HCT116 (cell line): ENCODE measurements at regions not wholly inside any gene's neighbourhood (a gene's known extent, or its start where the extent isn't known, plus 50 kb on each side); places are given as distances from the start of the nearest gene placed in this dataset.

Experiments
- ATAC-seq: fragments of 200-7000 bp; cut with Tn5 transposase; 2 replicates; pipeline ENCODE4 v1.9.1; 2020; ENCODE audit warnings: mild to moderate bottlenecking, moderate library complexity
- BruUV-seq: library from RNA; stranded (reverse); fragments of 400-500 nt; replicated peaks from 2 replicates; lab custom pipeline; 2021; lab: Mats Ljungman, UMichigan
- CTCF ChIA-PET: fragments of 300-600 bp; sonication (Branson Sonifier 250); formaldehyde crosslinking; loops from one replicate; lab custom pipeline; 2021; ENCODE audit warnings: antibody characterized with exemption; lab: Charles Lee
- POLR2A ChIA-PET: fragments of 300-600, 350-600 bp; sonication (Branson Sonifier 250); formaldehyde crosslinking; loops from one replicate; lab custom pipeline; 2021; ENCODE audit warnings: antibody characterized with exemption; lab: Charles Lee
- RAD21 ChIA-PET, 2 experiments: fragments of 300-600 bp; sonication (Branson Sonifier 250); formaldehyde crosslinking; loops; one replicate each; lab custom pipeline; 2023; ENCODE audit warnings: low total read pairs in 2 of 2; ENCODE audit not compliant: uncharacterized antibody in 2 of 2, unreplicated experiment in 2 of 2, low non-redundant PET in 1 of 2; lab: Charles Lee
- DNase-seq: peaks from one replicate; pipeline ENCODE4 v3.0.0-alpha.2; 2010; ENCODE audit warnings: low read depth, low spot score
- H2AFZ ChIP-seq: fragments of 200-600 bp; shearing (Covaris generic), sonication (generic); 2 replicates; pipeline ENCODE4 v1.6.1; 2017; ENCODE audit warnings: low read depth, mixed run types, mixed read lengths, antibody characterized with exemption, low read length; ENCODE audit not compliant: poor library complexity, severe bottlenecking
- H3K27ac ChIP-seq: 2 replicates; pipeline ENCODE4 v1.5.1; 2012; ENCODE audit warnings: low read depth, low read length
- H3K27me3 ChIP-seq: fragments of 200-600 bp; sonication (generic); 2 replicates; pipeline ENCODE4 v1.6.1; 2016; ENCODE audit warnings: mixed run types, low read length, mixed read lengths; ENCODE audit not compliant: insufficient read depth
- H3K36me3 ChIP-seq, 2 experiments: fragments of 200-500 bp in 1 of 2; fragments of 200-600 bp in 1 of 2; sonication (Bioruptor generic) in 1 of 2; sonication (generic) in 1 of 2; 2 replicates each; pipeline versions ENCODE4 v1.5.1 to v1.6.1; 2014 to 2016; ENCODE audit warnings: low read length in 2 of 2, inconsistent platforms in 1 of 2, mixed read lengths in 1 of 2, mixed run types in 1 of 2; ENCODE audit not compliant: insufficient read depth in 2 of 2, control insufficient read depth in 1 of 2
- H3K4me1 ChIP-seq, 2 experiments: fragments of 200-600 bp in 1 of 2; sonication (generic) in 1 of 2; 2 replicates each; pipeline versions ENCODE4 v1.5.1 to v1.6.1; 2012 to 2017; ENCODE audit warnings: low read length in 2 of 2, inconsistent platforms in 1 of 2, mild to moderate bottlenecking in 1 of 2, mixed read lengths in 1 of 2, mixed run types in 1 of 2, moderate library complexity in 1 of 2; ENCODE audit not compliant: insufficient read depth in 2 of 2, control insufficient read depth in 1 of 2
- H3K4me2 ChIP-seq: fragments of 200-600 bp; sonication (generic); 2 replicates; pipeline ENCODE4 v1.6.1; 2017; ENCODE audit warnings: mixed run types, low read length, mixed read lengths
- H3K4me3 ChIP-seq, 2 experiments: fragments of 200-600 bp in 1 of 2; sonication (generic) in 1 of 2; replicated peaks in 1 of 2; 2 replicates each; pipeline ENCODE4 v1.5.1; 2011 to 2016; ENCODE audit warnings: low read length in 2 of 2, control low read depth in 1 of 2, low read depth in 1 of 2, mild to moderate bottlenecking in 1 of 2, mixed read lengths in 1 of 2, mixed run types in 1 of 2
- H3K79me2 ChIP-seq: fragments of 200-600 bp; sonication (generic); 2 replicates; pipeline ENCODE4 v1.6.1; 2017; ENCODE audit warnings: mild to moderate bottlenecking, mixed run types, low read length, moderate library complexity, mixed read lengths; ENCODE audit not compliant: insufficient read depth
- H3K9ac ChIP-seq: fragments of 200-600 bp; sonication (generic); 2 replicates; pipeline ENCODE4 v1.6.1; 2016; ENCODE audit warnings: low read length, mixed read lengths
- H3K9me2 ChIP-seq: fragments of 200-600 bp; sonication (generic), shearing (Covaris generic); 2 replicates; pipeline ENCODE4 v1.6.1; 2017; ENCODE audit warnings: mixed run types, mild to moderate bottlenecking, moderate library complexity; ENCODE audit not compliant: insufficient read depth
- H3K9me3 ChIP-seq, 2 experiments: fragments of 200-500 bp in 1 of 2; fragments of 200-600 bp in 1 of 2; sonication (Bioruptor generic) in 1 of 2; sonication (generic) in 1 of 2; 2 replicates each; pipeline ENCODE4 v1.6.1; 2014 to 2017; ENCODE audit warnings: low read length in 2 of 2, mixed read lengths in 2 of 2, inconsistent platforms in 1 of 2, low read depth in 1 of 2, mild to moderate bottlenecking in 1 of 2, mixed run types in 1 of 2, moderate library complexity in 1 of 2; ENCODE audit not compliant: control insufficient read depth in 1 of 2, insufficient read depth in 1 of 2
- H4K20me1 ChIP-seq: fragments of 200-600 bp; sonication (generic), shearing (Covaris generic); 2 replicates; pipeline ENCODE4 v1.6.1; 2017; ENCODE audit warnings: mixed run types, mild to moderate bottlenecking, moderate library complexity; ENCODE audit not compliant: insufficient read depth
- CBX3 ChIP-seq: IDR thresholded peaks from 2 replicates; pipeline ENCODE4 v1.6.1; 2012; ENCODE audit warnings: low read depth
- EGR1 ChIP-seq: IDR thresholded peaks from 2 replicates; pipeline ENCODE4 v1.6.1; 2012; ENCODE audit warnings: low read depth
- ELF1 ChIP-seq: IDR thresholded peaks from 2 replicates; pipeline ENCODE4 v1.6.1; 2012; ENCODE audit warnings: low read depth, borderline replicate concordance
- EZH2 ChIP-seq: fragments of 200-600 bp; sonication (generic); IDR thresholded peaks from 2 replicates; pipeline ENCODE4 v1.6.1; 2017; ENCODE audit warnings: antibody characterized with exemption, mixed run types
- EZH2phosphoT487 ChIP-seq: fragments of 200-600 bp; IDR thresholded peaks from 2 replicates; pipeline ENCODE4 v1.6.1; 2018; ENCODE audit warnings: antibody characterized with exemption, borderline replicate concordance
- POLR2A ChIP-seq: IDR thresholded peaks from 2 replicates; pipeline ENCODE4 v1.7.0; 2011; ENCODE audit warnings: borderline replicate concordance; ENCODE audit not compliant: insufficient read depth, insufficient read length; ENCODE audit errors: extremely low read depth
- POLR2AphosphoS5 ChIP-seq: IDR thresholded peaks from 2 replicates; pipeline ENCODE4 v1.6.1; 2011; ENCODE audit warnings: mild to moderate bottlenecking, low read depth, low read length, moderate library complexity
- SRF ChIP-seq: IDR thresholded peaks from 2 replicates; pipeline ENCODE4 v1.6.1; 2012; ENCODE audit warnings: low read depth
- TCF7L2 ChIP-seq: IDR thresholded peaks from 2 replicates; pipeline ENCODE4 v1.7.0; 2011; ENCODE audit warnings: borderline replicate concordance, inconsistent platforms; ENCODE audit not compliant: insufficient read depth, insufficient read length; ENCODE audit errors: extremely low read depth
- YY1 ChIP-seq: IDR thresholded peaks from 2 replicates; pipeline ENCODE4 v1.6.1; 2011; ENCODE audit warnings: low read length, low read depth, moderate library complexity, mild to moderate bottlenecking; ENCODE audit not compliant: insufficient replicate concordance; ENCODE audit errors: extremely low read depth
- ZNF274 ChIP-seq: fragments of 200-500 bp; sonication (Bioruptor generic); IDR thresholded peaks from 2 replicates; pipeline ENCODE4 v1.6.1; 2014; ENCODE audit warnings: mild to moderate bottlenecking, low read depth, low read length, inconsistent platforms
- intact Hi-C: fragments of 100-400 bp; cut with micrococcal nuclease; formaldehyde crosslinking; loops from 2 replicates; pipeline ENCODE4 v1.10.0; 2022
- TF ChIP-seq, protein P1 (sequence below), 3 experiments: fragments of 200-600 bp in 1 of 3; sonication (generic) in 1 of 3; IDR thresholded peaks in 2 of 3; conservative IDR thresholded peaks in 1 of 3; 2 replicates each; pipeline ENCODE4 v1.5.1; 2012 to 2017; ENCODE audit warnings: low read depth in 2 of 3, low read length in 2 of 3, antibody characterized with exemption in 1 of 3, borderline replicate concordance in 1 of 3, control low read depth in 1 of 3, mild to moderate bottlenecking in 1 of 3, mixed read lengths in 1 of 3, mixed run types in 1 of 3, moderate library complexity in 1 of 3; ENCODE audit not compliant: insufficient read depth in 1 of 3
- TF ChIP-seq, protein P2 (sequence below): IDR thresholded peaks from 2 replicates; pipeline ENCODE4 v1.6.1; 2011; ENCODE audit warnings: mild to moderate bottlenecking, low read length, moderate library complexity; ENCODE audit not compliant: insufficient replicate concordance; ENCODE audit errors: extremely low read depth
- TF ChIP-seq, protein P3 (sequence below): IDR thresholded peaks from 2 replicates; pipeline ENCODE4 v1.6.1; 2012

- H3K4me1 ChIP-seq: no peaks in the 10 kb centered on the region
- H3K9ac ChIP-seq: no peak overlapping the region
- H4K20me1 ChIP-seq: no peaks in the 10 kb centered on the region
- ChIA-PET RAD21 (no interaction called here), POLR2A (no interaction called here), CTCF (no interaction called here)
- ATAC-seq: no peak
- DNase-seq: no peak
- H3K4me2 ChIP-seq: no peak overlapping the region
- no TSS peak for BruUV-seq
- no peaks in the 10 kb centered on the region for H3K9me2 ChIP-seq
- TF ChIP-seq EZH2phosphoT487 (no peak), EGR1 (no peak), ELF1 (no peak), POLR2AphosphoS5 (no peak), TCF7L2 (no peak), POLR2A (no peak), SRF (no peak), EZH2 (no peak), CBX3 (no peak), ZNF274 (no peak), YY1 (no peak)
- TF ChIP-seq, protein P1, sequence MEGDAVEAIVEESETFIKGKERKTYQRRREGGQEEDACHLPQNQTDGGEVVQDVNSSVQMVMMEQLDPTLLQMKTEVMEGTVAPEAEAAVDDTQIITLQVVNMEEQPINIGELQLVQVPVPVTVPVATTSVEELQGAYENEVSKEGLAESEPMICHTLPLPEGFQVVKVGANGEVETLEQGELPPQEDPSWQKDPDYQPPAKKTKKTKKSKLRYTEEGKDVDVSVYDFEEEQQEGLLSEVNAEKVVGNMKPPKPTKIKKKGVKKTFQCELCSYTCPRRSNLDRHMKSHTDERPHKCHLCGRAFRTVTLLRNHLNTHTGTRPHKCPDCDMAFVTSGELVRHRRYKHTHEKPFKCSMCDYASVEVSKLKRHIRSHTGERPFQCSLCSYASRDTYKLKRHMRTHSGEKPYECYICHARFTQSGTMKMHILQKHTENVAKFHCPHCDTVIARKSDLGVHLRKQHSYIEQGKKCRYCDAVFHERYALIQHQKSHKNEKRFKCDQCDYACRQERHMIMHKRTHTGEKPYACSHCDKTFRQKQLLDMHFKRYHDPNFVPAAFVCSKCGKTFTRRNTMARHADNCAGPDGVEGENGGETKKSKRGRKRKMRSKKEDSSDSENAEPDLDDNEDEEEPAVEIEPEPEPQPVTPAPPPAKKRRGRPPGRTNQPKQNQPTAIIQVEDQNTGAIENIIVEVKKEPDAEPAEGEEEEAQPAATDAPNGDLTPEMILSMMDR (IDR thresholded peaks at IDR 0.05 in 2 of 3, conservative IDR thresholded peaks at IDR 0.05 in 1 of 3; ENCODE audit: borderline replicate concordance in 1 of 3, insufficient read depth in 1 of 3, low read depth in 2 of 3, low read length in 2 of 3): no peak
- TF ChIP-seq, protein P2, sequence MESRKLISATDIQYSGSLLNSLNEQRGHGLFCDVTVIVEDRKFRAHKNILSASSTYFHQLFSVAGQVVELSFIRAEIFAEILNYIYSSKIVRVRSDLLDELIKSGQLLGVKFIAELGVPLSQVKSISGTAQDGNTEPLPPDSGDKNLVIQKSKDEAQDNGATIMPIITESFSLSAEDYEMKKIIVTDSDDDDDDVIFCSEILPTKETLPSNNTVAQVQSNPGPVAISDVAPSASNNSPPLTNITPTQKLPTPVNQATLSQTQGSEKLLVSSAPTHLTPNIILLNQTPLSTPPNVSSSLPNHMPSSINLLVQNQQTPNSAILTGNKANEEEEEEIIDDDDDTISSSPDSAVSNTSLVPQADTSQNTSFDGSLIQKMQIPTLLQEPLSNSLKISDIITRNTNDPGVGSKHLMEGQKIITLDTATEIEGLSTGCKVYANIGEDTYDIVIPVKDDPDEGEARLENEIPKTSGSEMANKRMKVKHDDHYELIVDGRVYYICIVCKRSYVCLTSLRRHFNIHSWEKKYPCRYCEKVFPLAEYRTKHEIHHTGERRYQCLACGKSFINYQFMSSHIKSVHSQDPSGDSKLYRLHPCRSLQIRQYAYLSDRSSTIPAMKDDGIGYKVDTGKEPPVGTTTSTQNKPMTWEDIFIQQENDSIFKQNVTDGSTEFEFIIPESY: no peak
- TF ChIP-seq, protein P3, sequence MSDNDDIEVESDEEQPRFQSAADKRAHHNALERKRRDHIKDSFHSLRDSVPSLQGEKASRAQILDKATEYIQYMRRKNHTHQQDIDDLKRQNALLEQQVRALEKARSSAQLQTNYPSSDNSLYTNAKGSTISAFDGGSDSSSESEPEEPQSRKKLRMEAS: no peak
- H3K27ac ChIP-seq: no peak overlapping the region
- no peaks in the 10 kb centered on the region; a peak in 2 of 4 replicates for H3K9me3 ChIP-seq
- H3K4me3 ChIP-seq: no peak overlapping the region
- no peaks in the 10 kb centered on the region for H3K27me3 ChIP-seq
- no peaks in the 10 kb centered on the region for H3K36me3 ChIP-seq
- H2AFZ ChIP-seq: no peak overlapping the region
- no peaks in the 10 kb centered on the region for H3K79me2 ChIP-seq
- intact Hi-C loops: no loop called here
Measured at GRCh38 chr21:28663754-28664153, 328.9 kb downstream of the LTN1 start.
